Panc1 (cell line): ENCODE measurements at regions not wholly inside any gene's neighbourhood (a gene's known extent, or its start where the extent isn't known, plus 50 kb on each side); places are given as distances from the start of the nearest gene placed in this dataset.

Source experiments
- ATAC-seq: fragments of 200-7000 bp; cut with Tn5 transposase; 2 replicates; pipeline ENCODE4 v1.9.1; 2020; ENCODE audit warnings: mild to moderate bottlenecking, moderate library complexity
- BruUV-seq: library from RNA; stranded (reverse); fragments of 400-500 nt; replicated peaks from 2 replicates; lab custom pipeline; 2021; lab: Mats Ljungman, UMichigan
- CTCF ChIA-PET: fragments of 300-600 bp; sonication (Branson Sonifier 250); formaldehyde crosslinking; loops from one replicate; lab custom pipeline; 2022; ENCODE audit warnings: antibody characterized with exemption; lab: Charles Lee
- POLR2A ChIA-PET: fragments of 300-600 bp; sonication (Branson Sonifier 250); formaldehyde crosslinking; loops from one replicate; lab custom pipeline; 2022; ENCODE audit warnings: antibody characterized with exemption; lab: Charles Lee
- DNase-seq: peaks from one replicate; pipeline ENCODE4 v3.0.0-alpha.2; 2010; ENCODE audit warnings: low read depth, low spot score
- H3K27ac ChIP-seq: 2 replicates; pipeline ENCODE4 v1.5.1; 2011; ENCODE audit warnings: mild to moderate bottlenecking, low read length, inconsistent platforms
- H3K27me3 ChIP-seq: fragments of 200-500 bp; sonication (Bioruptor generic); 2 replicates; pipeline ENCODE4 v1.6.0; 2014; ENCODE audit warnings: low read length, inconsistent platforms; ENCODE audit not compliant: control insufficient read depth, insufficient read depth
- H3K36me3 ChIP-seq: fragments of 200-500 bp; sonication (Bioruptor generic); 2 replicates; pipeline ENCODE4 v1.5.1; 2014; ENCODE audit warnings: inconsistent platforms, mild to moderate bottlenecking, low read length, moderate library complexity; ENCODE audit not compliant: control insufficient read depth, insufficient read depth
- H3K4me1 ChIP-seq: 2 replicates; pipeline ENCODE4 v1.5.1; 2011; ENCODE audit warnings: inconsistent platforms, mild to moderate bottlenecking, low read length, moderate library complexity; ENCODE audit not compliant: control insufficient read depth, insufficient read depth
- H3K4me3 ChIP-seq, 2 experiments: 2 replicates each; pipeline ENCODE4 v1.5.1; 2011 to 2012; ENCODE audit warnings: low read depth in 2 of 2, low read length in 2 of 2, mild to moderate bottlenecking in 2 of 2, inconsistent platforms in 1 of 2, moderate library complexity in 1 of 2
- H3K9me3 ChIP-seq: fragments of 200-500 bp; sonication (Bioruptor generic); 2 replicates; pipeline ENCODE4 v1.5.1; 2014; ENCODE audit warnings: low read depth, mild to moderate bottlenecking, inconsistent platforms, low read length, moderate library complexity; ENCODE audit not compliant: control insufficient read depth, insufficient read depth
- POLR2AphosphoS5 ChIP-seq: IDR thresholded peaks from 2 replicates; pipeline ENCODE4 v1.6.1; 2012; ENCODE audit warnings: mild to moderate bottlenecking, low read depth, low read length, moderate library complexity
- SIN3A ChIP-seq: IDR thresholded peaks from 2 replicates; pipeline ENCODE4 v1.6.1; 2012; ENCODE audit warnings: low read depth, mild to moderate bottlenecking, low read length, moderate library complexity, borderline replicate concordance; ENCODE audit not compliant: insufficient read depth
- TCF7L2 ChIP-seq: IDR thresholded peaks from 2 replicates; pipeline ENCODE4 v1.6.1; 2011; ENCODE audit warnings: mild to moderate bottlenecking, low read depth, low read length, inconsistent platforms
- in situ Hi-C: cut with HindIII; loops from 2 replicates; pipeline ENCODE4 v1.10.0; 2016; ENCODE audit warnings: low sequenced_read_pairs, low pct_unique_long_range_greater_than_20kb
- intact Hi-C: fragments of 100-400 bp; cut with micrococcal nuclease; formaldehyde crosslinking; loops from one replicate; pipeline ENCODE4 v1.10.0; 2022; ENCODE audit not compliant: unreplicated experiment
- TF ChIP-seq, protein P1 (sequence below), 2 experiments: IDR thresholded peaks; 2 replicates each; pipeline ENCODE4 v1.6.1; 2011 to 2012; ENCODE audit warnings: low read depth in 2 of 2, control low read depth in 1 of 2, low read length in 1 of 2, mild to moderate bottlenecking in 1 of 2, moderate library complexity in 1 of 2; ENCODE audit not compliant: insufficient read depth in 1 of 2
- TF ChIP-seq, protein P2 (sequence below): fragments of 450-650 bp; IDR thresholded peaks from 2 replicates; pipeline ENCODE4 v1.5.1; 2017; ENCODE audit warnings: mild to moderate bottlenecking

DNA sequence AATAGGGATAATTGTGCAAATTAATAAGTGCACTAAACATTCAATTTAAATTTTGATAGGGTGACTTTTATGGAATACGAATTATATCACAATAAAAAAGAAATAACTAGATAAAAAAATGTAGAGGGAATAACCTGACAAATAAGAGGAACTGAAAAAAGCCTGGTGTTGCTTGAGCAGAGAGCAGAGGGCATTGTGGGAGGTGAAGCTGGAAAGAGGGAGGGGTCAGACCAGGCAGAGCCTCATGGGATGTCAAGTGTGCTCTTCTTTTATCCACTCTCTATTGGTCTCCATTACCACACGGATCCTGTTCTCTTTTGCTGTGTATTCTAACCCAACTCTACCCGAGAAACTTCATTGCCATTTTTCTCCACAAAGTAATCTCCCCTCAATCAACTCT, 264.0 kb upstream of the CRBN start:
- ATAC-seq (no peak), DNase-seq (no peak)
- TF ChIP-seq, protein P1, sequence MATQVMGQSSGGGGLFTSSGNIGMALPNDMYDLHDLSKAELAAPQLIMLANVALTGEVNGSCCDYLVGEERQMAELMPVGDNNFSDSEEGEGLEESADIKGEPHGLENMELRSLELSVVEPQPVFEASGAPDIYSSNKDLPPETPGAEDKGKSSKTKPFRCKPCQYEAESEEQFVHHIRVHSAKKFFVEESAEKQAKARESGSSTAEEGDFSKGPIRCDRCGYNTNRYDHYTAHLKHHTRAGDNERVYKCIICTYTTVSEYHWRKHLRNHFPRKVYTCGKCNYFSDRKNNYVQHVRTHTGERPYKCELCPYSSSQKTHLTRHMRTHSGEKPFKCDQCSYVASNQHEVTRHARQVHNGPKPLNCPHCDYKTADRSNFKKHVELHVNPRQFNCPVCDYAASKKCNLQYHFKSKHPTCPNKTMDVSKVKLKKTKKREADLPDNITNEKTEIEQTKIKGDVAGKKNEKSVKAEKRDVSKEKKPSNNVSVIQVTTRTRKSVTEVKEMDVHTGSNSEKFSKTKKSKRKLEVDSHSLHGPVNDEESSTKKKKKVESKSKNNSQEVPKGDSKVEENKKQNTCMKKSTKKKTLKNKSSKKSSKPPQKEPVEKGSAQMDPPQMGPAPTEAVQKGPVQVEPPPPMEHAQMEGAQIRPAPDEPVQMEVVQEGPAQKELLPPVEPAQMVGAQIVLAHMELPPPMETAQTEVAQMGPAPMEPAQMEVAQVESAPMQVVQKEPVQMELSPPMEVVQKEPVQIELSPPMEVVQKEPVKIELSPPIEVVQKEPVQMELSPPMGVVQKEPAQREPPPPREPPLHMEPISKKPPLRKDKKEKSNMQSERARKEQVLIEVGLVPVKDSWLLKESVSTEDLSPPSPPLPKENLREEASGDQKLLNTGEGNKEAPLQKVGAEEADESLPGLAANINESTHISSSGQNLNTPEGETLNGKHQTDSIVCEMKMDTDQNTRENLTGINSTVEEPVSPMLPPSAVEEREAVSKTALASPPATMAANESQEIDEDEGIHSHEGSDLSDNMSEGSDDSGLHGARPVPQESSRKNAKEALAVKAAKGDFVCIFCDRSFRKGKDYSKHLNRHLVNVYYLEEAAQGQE (IDR thresholded peaks at IDR 0.05; ENCODE audit: insufficient read depth in 1 of 2, low read depth in 2 of 2, low read length in 1 of 2), result no peak
- TF ChIP-seq, protein P2, sequence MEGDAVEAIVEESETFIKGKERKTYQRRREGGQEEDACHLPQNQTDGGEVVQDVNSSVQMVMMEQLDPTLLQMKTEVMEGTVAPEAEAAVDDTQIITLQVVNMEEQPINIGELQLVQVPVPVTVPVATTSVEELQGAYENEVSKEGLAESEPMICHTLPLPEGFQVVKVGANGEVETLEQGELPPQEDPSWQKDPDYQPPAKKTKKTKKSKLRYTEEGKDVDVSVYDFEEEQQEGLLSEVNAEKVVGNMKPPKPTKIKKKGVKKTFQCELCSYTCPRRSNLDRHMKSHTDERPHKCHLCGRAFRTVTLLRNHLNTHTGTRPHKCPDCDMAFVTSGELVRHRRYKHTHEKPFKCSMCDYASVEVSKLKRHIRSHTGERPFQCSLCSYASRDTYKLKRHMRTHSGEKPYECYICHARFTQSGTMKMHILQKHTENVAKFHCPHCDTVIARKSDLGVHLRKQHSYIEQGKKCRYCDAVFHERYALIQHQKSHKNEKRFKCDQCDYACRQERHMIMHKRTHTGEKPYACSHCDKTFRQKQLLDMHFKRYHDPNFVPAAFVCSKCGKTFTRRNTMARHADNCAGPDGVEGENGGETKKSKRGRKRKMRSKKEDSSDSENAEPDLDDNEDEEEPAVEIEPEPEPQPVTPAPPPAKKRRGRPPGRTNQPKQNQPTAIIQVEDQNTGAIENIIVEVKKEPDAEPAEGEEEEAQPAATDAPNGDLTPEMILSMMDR, result no peak
- TF ChIP-seq SIN3A (no peak), TCF7L2 (no peak), POLR2AphosphoS5 (no peak)
- H3K4me3 ChIP-seq, result no peak overlapping the region
- no peaks in the 10 kb centered on the region for H3K4me1 ChIP-seq
- H3K27ac ChIP-seq, result no peak overlapping the region
- H3K36me3 ChIP-seq, result no peaks in the 10 kb centered on the region
- in situ Hi-C loops (no loop called here), intact Hi-C loops (no loop called here)
- BruUV-seq, result no TSS peak
- CTCF ChIA-PET, result no interaction called here
- POLR2A ChIA-PET, result no interaction called here
- H3K27me3 ChIP-seq, result no peaks in the 10 kb centered on the region
- no peaks in the 10 kb centered on the region for H3K9me3 ChIP-seq

DNA sequence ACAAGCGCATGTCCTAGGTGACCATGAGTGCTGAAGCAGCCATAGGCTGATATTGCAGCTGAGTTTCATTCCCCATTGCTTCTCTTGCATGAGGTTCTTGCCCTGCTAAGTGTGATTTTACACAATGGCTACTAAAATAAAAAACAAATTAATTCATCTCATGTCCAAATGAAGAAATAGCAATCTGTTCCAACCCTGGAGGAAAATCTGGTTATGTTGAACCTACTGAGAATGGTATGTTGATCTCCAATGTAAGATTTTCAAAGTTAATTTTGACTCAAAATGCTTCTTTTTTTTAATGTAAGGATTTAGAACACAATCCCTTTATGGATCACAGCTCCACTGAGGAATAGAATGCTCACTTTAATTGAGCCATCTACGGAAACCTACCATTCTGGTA, 254.2 kb upstream of the CRBN start:
- DNase-seq, result no peak
- in situ Hi-C loops (no loop called here), intact Hi-C loops (no loop called here)
- no peak for ATAC-seq
- H3K36me3 ChIP-seq, result no peaks in the 10 kb centered on the region
- CTCF ChIA-PET, result no interaction called here
- H3K4me3 ChIP-seq, result no peak overlapping the region
- H3K9me3 ChIP-seq, result no peaks in the 10 kb centered on the region
- POLR2A ChIA-PET, result no interaction called here
- H3K27me3 ChIP-seq, result no peaks in the 10 kb centered on the region
- H3K4me1 ChIP-seq, result no peaks in the 10 kb centered on the region
- no peak overlapping the region for H3K27ac ChIP-seq
- no peak for TF ChIP-seq SIN3A
- TF ChIP-seq, protein P1 (IDR thresholded peaks at IDR 0.05; ENCODE audit: insufficient read depth in 1 of 2, low read depth in 2 of 2, low read length in 1 of 2), result no peak
- TF ChIP-seq, protein P2, result no peak
- TF ChIP-seq POLR2AphosphoS5, result no peak
- TF ChIP-seq TCF7L2, result no peak
- BruUV-seq, result no TSS peak
